ENCODE measurements at regions not wholly inside any gene's neighbourhood (a gene's known extent, or its start where the extent isn't known, plus 50 kb on each side); places are given as distances from the start of the nearest gene placed in this dataset.

DNA sequence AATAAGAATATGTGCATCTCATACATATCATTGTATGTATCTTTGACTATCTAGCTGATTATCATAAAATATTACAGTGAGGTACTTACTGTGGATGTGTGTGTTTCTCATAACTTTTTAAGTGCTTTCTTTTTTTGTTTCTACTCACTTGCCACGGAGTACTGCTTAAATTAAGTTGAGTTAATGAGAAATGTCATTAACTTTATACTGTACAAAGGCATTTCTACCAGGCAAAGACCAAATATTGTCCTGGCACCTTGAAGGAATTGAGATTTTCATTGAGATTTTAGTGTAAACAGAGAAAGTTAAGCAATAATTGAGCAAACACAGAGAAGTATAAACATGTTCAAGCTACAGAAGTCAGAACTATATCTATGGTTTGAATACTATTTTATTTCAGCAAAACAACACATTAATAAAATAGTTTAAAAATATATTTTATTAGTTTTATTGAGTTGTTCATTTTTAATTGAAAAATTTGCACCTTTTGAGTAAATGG is 1750.0 kb downstream of the PCDH7 start:
- H3K27me3 ChIP-seq (ENCODE audit: low read length), result no peaks in the 10 kb centered on the region
- H3F3A ChIP-seq (ENCODE audit: low read length, unreplicated experiment), result no peaks in the 10 kb centered on the region
- H3K27ac ChIP-seq (ENCODE audit: low read length), result no peak overlapping the region
- ChIA-PET POLR2A (ENCODE audit: unreplicated experiment) (no interaction called here), CTCF (no interaction called here)
- TF ChIP-seq, protein P1, sequence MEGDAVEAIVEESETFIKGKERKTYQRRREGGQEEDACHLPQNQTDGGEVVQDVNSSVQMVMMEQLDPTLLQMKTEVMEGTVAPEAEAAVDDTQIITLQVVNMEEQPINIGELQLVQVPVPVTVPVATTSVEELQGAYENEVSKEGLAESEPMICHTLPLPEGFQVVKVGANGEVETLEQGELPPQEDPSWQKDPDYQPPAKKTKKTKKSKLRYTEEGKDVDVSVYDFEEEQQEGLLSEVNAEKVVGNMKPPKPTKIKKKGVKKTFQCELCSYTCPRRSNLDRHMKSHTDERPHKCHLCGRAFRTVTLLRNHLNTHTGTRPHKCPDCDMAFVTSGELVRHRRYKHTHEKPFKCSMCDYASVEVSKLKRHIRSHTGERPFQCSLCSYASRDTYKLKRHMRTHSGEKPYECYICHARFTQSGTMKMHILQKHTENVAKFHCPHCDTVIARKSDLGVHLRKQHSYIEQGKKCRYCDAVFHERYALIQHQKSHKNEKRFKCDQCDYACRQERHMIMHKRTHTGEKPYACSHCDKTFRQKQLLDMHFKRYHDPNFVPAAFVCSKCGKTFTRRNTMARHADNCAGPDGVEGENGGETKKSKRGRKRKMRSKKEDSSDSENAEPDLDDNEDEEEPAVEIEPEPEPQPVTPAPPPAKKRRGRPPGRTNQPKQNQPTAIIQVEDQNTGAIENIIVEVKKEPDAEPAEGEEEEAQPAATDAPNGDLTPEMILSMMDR (conservative IDR thresholded peaks at IDR 0.05; ENCODE audit: low read depth, low read length), result no peak
- TF ChIP-seq EZH2 (IDR thresholded peaks at IDR 0.05; ENCODE audit: low read length, unreplicated experiment), result no peak
- no peak for TF ChIP-seq EZH2phosphoT487 (IDR thresholded peaks at IDR 0.05; ENCODE audit: borderline replicate concordance, low read length)
- no peaks in the 10 kb centered on the region for H3K79me2 ChIP-seq (ENCODE audit: low read length)
- H3K9ac ChIP-seq (ENCODE audit: low read length), result no peak overlapping the region
- no peak overlapping the region for H3K4me2 ChIP-seq (ENCODE audit: low read length)
- DNase-seq (no peak), ATAC-seq (no peak)
- H2AFZ ChIP-seq (ENCODE audit: low read length), result no peak overlapping the region
- peaks cover 3% of the 10 kb centered on the region; the same call in 1 of the 2 replicates for H3K4me1 ChIP-seq (ENCODE audit: insufficient read depth, low read length)
- H3K9me2 ChIP-seq (replicated peaks; ENCODE audit: low read length), result no peaks in the 10 kb centered on the region
- intact Hi-C loops (cut with micrococcal nuclease), result no loop called here
- no peak overlapping the region for H3K4me3 ChIP-seq (ENCODE audit: low read length)
- no peaks in the 10 kb centered on the region for H4K20me1 ChIP-seq (ENCODE audit: low read length)
- H3K9me3 ChIP-seq (ENCODE audit: low read length), result no peaks in the 10 kb centered on the region
- no TSS peak for BruUV-seq (replicated peaks)
- H3K36me3 ChIP-seq (ENCODE audit: low read depth, low read length), result no peaks in the 10 kb centered on the region

GRCh38 chr4:32472918-32473317 is 1752.7 kb downstream of the PCDH7 start:
- H4K20me1 ChIP-seq (ENCODE audit: low read length), result no peaks in the 10 kb centered on the region
- POLR2A ChIA-PET (ENCODE audit: unreplicated experiment), result no interaction called here
- peak; percentile 37; the same call in 1 of the 2 replicates for ATAC-seq

DNA sequence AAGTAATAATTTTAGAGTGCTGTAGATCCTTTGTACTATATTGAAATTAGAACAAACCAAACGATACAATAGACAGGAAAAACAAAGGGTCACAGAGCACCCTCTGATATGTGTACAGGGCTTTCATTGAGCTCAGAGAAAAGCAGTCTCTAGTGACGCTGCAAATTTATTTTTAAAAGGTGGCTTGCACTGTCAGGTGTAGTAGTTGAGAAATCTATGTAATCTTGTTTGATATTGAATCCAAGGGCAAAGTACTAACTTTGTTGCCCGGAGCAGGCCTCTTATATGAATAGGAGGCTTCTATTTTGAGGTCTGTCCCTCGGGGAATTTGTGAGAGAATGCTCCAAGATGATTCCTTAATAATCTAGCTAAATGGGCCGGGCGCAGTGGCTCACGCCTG is 1755.5 kb downstream of the PCDH7 start:
- no peaks in the 10 kb centered on the region for H3K36me3 ChIP-seq (ENCODE audit: low read depth, low read length)
- DNase-seq, result no peak
- peaks cover 3% of the 10 kb centered on the region; the same call in 1 of the 2 replicates for H3K4me1 ChIP-seq (ENCODE audit: insufficient read depth, low read length)
- no peaks in the 10 kb centered on the region for H3F3A ChIP-seq (ENCODE audit: low read length, unreplicated experiment)
- H3K9me2 ChIP-seq (replicated peaks; ENCODE audit: low read length), result no peaks in the 10 kb centered on the region
- no peak overlapping the region for H3K9ac ChIP-seq (ENCODE audit: low read length)
- ATAC-seq, result no peak
- TF ChIP-seq EZH2phosphoT487 (IDR thresholded peaks at IDR 0.05; ENCODE audit: borderline replicate concordance, low read length) (no peak), EZH2 (IDR thresholded peaks at IDR 0.05; ENCODE audit: low read length, unreplicated experiment) (no peak)
- TF ChIP-seq, protein P1 (conservative IDR thresholded peaks at IDR 0.05; ENCODE audit: low read depth, low read length), result no peak
- H3K4me2 ChIP-seq (ENCODE audit: low read length), result no peak overlapping the region
- POLR2A ChIA-PET (ENCODE audit: unreplicated experiment), result no interaction called here
- no peaks in the 10 kb centered on the region for H3K27me3 ChIP-seq (ENCODE audit: low read length)
- CTCF ChIA-PET, result no interaction called here
- BruUV-seq (replicated peaks), result no TSS peak
- H4K20me1 ChIP-seq (ENCODE audit: low read length), result no peaks in the 10 kb centered on the region
- H3K79me2 ChIP-seq (ENCODE audit: low read length), result no peaks in the 10 kb centered on the region
- no peak overlapping the region for H2AFZ ChIP-seq (ENCODE audit: low read length)
- H3K9me3 ChIP-seq (ENCODE audit: low read length), result no peaks in the 10 kb centered on the region
- H3K4me3 ChIP-seq (ENCODE audit: low read length), result no peak overlapping the region
- no peak overlapping the region for H3K27ac ChIP-seq (ENCODE audit: low read length)
- intact Hi-C loops (cut with micrococcal nuclease), result no loop called here

More at GRCh38 chr4:32472918-32473317, 1752.7 kb downstream of the PCDH7 start:
- CTCF ChIA-PET, result no interaction called here
- Histone ChIP-seq H3K36me3 (ENCODE audit: low read depth, low read length) (no peaks in the 10 kb centered on the region), H3K27ac (ENCODE audit: low read length) (no peak overlapping the region), H3K79me2 (ENCODE audit: low read length) (no peaks in the 10 kb centered on the region), H2AFZ (ENCODE audit: low read length) (no peak overlapping the region), H3K9me2 (replicated peaks; ENCODE audit: low read length) (no peaks in the 10 kb centered on the region), H3K4me3 (ENCODE audit: low read length) (no peak overlapping the region), H3K4me2 (ENCODE audit: low read length) (no peak overlapping the region), H3K4me1 (ENCODE audit: insufficient read depth, low read length) (peaks cover 3% of the 10 kb centered on the region; the same call in 1 of the 2 replicates), H3K9ac (ENCODE audit: low read length) (no peak overlapping the region), H3F3A (ENCODE audit: low read length, unreplicated experiment) (no peaks in the 10 kb centered on the region), H3K9me3 (ENCODE audit: low read length) (no peaks in the 10 kb centered on the region), H3K27me3 (ENCODE audit: low read length) (no peaks in the 10 kb centered on the region)
- peak; percentile 18 for DNase-seq
- no TSS peak for BruUV-seq (replicated peaks)
- TF ChIP-seq EZH2phosphoT487 (IDR thresholded peaks at IDR 0.05; ENCODE audit: borderline replicate concordance, low read length), result no peak
- TF ChIP-seq, protein P1 (conservative IDR thresholded peaks at IDR 0.05; ENCODE audit: low read depth, low read length), result no peak
- no peak for TF ChIP-seq EZH2 (IDR thresholded peaks at IDR 0.05; ENCODE audit: low read length, unreplicated experiment)
- intact Hi-C loops (cut with micrococcal nuclease), result no loop called here
